ENCODE measurements at regions not wholly inside any gene's neighbourhood (a gene's known extent, or its start where the extent isn't known, plus 50 kb on each side); places are given as distances from the start of the nearest gene placed in this dataset.
A peak's percentile ranks its signal among the peaks of the same experiment; 100 is the strongest.

GRCh38 chr1:221192055-221192454 is 312.8 kb downstream of the HLX start:
- no peak for DNase-seq (ENCODE audit: low read depth, low spot score)

- no peak for DNase-seq (ENCODE audit: low read depth, low spot score)
Measured at GRCh38 chr1:221200464-221200863, 321.2 kb downstream of the HLX start.

- no peak for DNase-seq (ENCODE audit: low read depth, low spot score)
Measured at GRCh38 chr1:221201773-221202172, 322.5 kb downstream of the HLX start.

GRCh38 chr1:221203224-221204054 is 324.2 kb downstream of the HLX start:
- DNase-seq (ENCODE audit: low read depth, low spot score), result peak; percentile 23

- DNase-seq (ENCODE audit: low read depth, low spot score), result no peak
Measured at GRCh38 chr1:221204055-221204833, 325.0 kb downstream of the HLX start.

- DNase-seq (ENCODE audit: low read depth, low spot score), result no peak
Measured at GRCh38 chr1:221206076-221206475, 326.8 kb downstream of the HLX start.

- no peak for DNase-seq (ENCODE audit: low read depth, low spot score)
Measured at GRCh38 chr1:221212926-221213325, 333.7 kb downstream of the HLX start.

GRCh38 chr1:221217029-221217428 is 337.8 kb downstream of the HLX start:
- no peak for DNase-seq (ENCODE audit: low read depth, low spot score)

GRCh38 chr1:221223281-221223680 is 344.0 kb downstream of the HLX start:
- no peak for DNase-seq (ENCODE audit: low read depth, low spot score)

GRCh38 chr1:221227460-221227859 is 348.2 kb downstream of the HLX start:
- DNase-seq (ENCODE audit: low read depth, low spot score), result no peak

- DNase-seq (ENCODE audit: low read depth, low spot score), result no peak
Measured at GRCh38 chr1:221227872-221228337, 348.7 kb downstream of the HLX start.

GRCh38 chr1:221228594-221228993 is 349.4 kb downstream of the HLX start:
- DNase-seq (ENCODE audit: low read depth, low spot score), result no peak

- DNase-seq (ENCODE audit: low read depth, low spot score), result no peak
Measured at GRCh38 chr1:221230605-221231004, 351.4 kb downstream of the HLX start.

- DNase-seq (ENCODE audit: low read depth, low spot score), result no peak
Measured at GRCh38 chr1:221234791-221235190, 355.5 kb downstream of the HLX start.

- DNase-seq (ENCODE audit: low read depth, low spot score), result no peak
Measured at GRCh38 chr1:221237587-221237986, 358.3 kb downstream of the HLX start.

- DNase-seq (ENCODE audit: low read depth, low spot score), result no peak
Measured at GRCh38 chr1:221239181-221239580, 359.9 kb downstream of the HLX start.

GRCh38 chr1:221239792-221240191 is 360.5 kb downstream of the HLX start:
- no peak for DNase-seq (ENCODE audit: low read depth, low spot score)

- DNase-seq (ENCODE audit: low read depth, low spot score), result no peak
Measured at GRCh38 chr1:221240690-221241089, 361.4 kb downstream of the HLX start.

GRCh38 chr1:221241157-221241556 is 361.9 kb downstream of the HLX start:
- no peak for DNase-seq (ENCODE audit: low read depth, low spot score)

GRCh38 chr1:221241592-221241991 is 362.3 kb downstream of the HLX start:
- DNase-seq (ENCODE audit: low read depth, low spot score), result no peak

- no peak for DNase-seq (ENCODE audit: low read depth, low spot score)
Measured at GRCh38 chr1:221246067-221246466, 366.8 kb downstream of the HLX start.

- no peak for DNase-seq (ENCODE audit: low read depth, low spot score)
Measured at GRCh38 chr1:221246628-221247415, 367.6 kb downstream of the HLX start.

Data from smooth muscle cell of the brain vasculature (primary cell).